PC-3 (cell line): ENCODE measurements at regions not wholly inside any gene's neighbourhood (a gene's known extent, or its start where the extent isn't known, plus 50 kb on each side); places are given as distances from the start of the nearest gene placed in this dataset.

Experiments
- ATAC-seq: fragments of 200-7000 bp; cut with Tn5 transposase; 2 replicates; pipeline ENCODE4 v1.9.1; 2020; ENCODE audit warnings: mild to moderate bottlenecking, moderate library complexity
- BruUV-seq: library from RNA; stranded (reverse); fragments of 400-500 nt; replicated peaks from 2 replicates; lab custom pipeline; 2021; lab: Mats Ljungman, UMichigan
- CTCF ChIA-PET: fragments of 300-600 bp; sonication (Branson Sonifier 250); formaldehyde crosslinking; loops from one replicate; lab custom pipeline; 2022; ENCODE audit warnings: antibody characterized with exemption; lab: Charles Lee
- POLR2A ChIA-PET: fragments of 300-600 bp; sonication (Branson Sonifier 250); formaldehyde crosslinking; loops from one replicate; lab custom pipeline; 2022; ENCODE audit warnings: antibody characterized with exemption; ENCODE audit not compliant: unreplicated experiment; lab: Charles Lee
- DNase-seq: peaks from one replicate; pipeline ENCODE4 v3.0.0-alpha.2; 2015
- H2AFZ ChIP-seq: fragments of 300-600 bp; sonication (generic); 2 replicates; pipeline ENCODE4 v1.6.0; 2016; ENCODE audit warnings: antibody characterized with exemption, low read length
- H3F3A ChIP-seq: fragments of 300-600 bp; sonication (generic); one replicate; pipeline ENCODE4 v1.6.0; 2017; ENCODE audit warnings: antibody characterized with exemption, low read length, control low read depth, mild to moderate bottlenecking; ENCODE audit not compliant: unreplicated experiment
- H3K27ac ChIP-seq: fragments of 300-600 bp; sonication (generic); 2 replicates; pipeline ENCODE4 v1.5.1; 2016; ENCODE audit warnings: mild to moderate bottlenecking, low read length
- H3K27me3 ChIP-seq: fragments of 300-600 bp; sonication (generic); 2 replicates; pipeline ENCODE4 v1.6.1; 2016; ENCODE audit warnings: low read length, mixed read lengths
- H3K36me3 ChIP-seq: fragments of 300-600 bp; sonication (generic); 2 replicates; pipeline ENCODE4 v1.6.1; 2016; ENCODE audit warnings: low read depth, mixed run types, low read length, mixed read lengths
- H3K4me1 ChIP-seq: fragments of 300-600 bp; sonication (generic); 2 replicates; pipeline ENCODE4 v1.5.1; 2016; ENCODE audit warnings: low read length; ENCODE audit not compliant: insufficient read depth
- H3K4me2 ChIP-seq: fragments of 300-600 bp; sonication (generic); 2 replicates; pipeline ENCODE4 v1.6.0; 2016; ENCODE audit warnings: low read length
- H3K4me3 ChIP-seq: fragments of 300-600 bp; sonication (generic); 2 replicates; pipeline ENCODE4 v1.5.1; 2016; ENCODE audit warnings: mild to moderate bottlenecking, low read length, mixed read lengths
- H3K79me2 ChIP-seq: fragments of 300-600 bp; sonication (generic); 2 replicates; pipeline ENCODE4 v1.6.1; 2017; ENCODE audit warnings: low read length, mixed read lengths
- H3K9ac ChIP-seq: fragments of 300-600 bp; sonication (generic); 2 replicates; pipeline ENCODE4 v1.6.0; 2016; ENCODE audit warnings: mild to moderate bottlenecking, low read length
- H3K9me2 ChIP-seq: fragments of 300-600 bp; sonication (generic); replicated peaks from 2 replicates; pipeline ENCODE4 v1.6.1; 2016; ENCODE audit warnings: mixed run types, low read length, mixed read lengths
- H3K9me3 ChIP-seq: fragments of 300-600 bp; sonication (generic); 2 replicates; pipeline ENCODE4 v1.6.1; 2016; ENCODE audit warnings: low read length, mixed read lengths
- H4K20me1 ChIP-seq: fragments of 300-600 bp; sonication (generic); 2 replicates; pipeline ENCODE4 v1.6.1; 2016; ENCODE audit warnings: low read length, mixed read lengths
- EZH2 ChIP-seq: fragments of 300-600 bp; sonication (generic); IDR thresholded peaks from one replicate; pipeline ENCODE4 v1.6.1; 2017; ENCODE audit warnings: antibody characterized with exemption, mild to moderate bottlenecking, low read length; ENCODE audit not compliant: unreplicated experiment
- EZH2phosphoT487 ChIP-seq: fragments of 300-600 bp; sonication (generic); IDR thresholded peaks from 2 replicates; pipeline ENCODE4 v1.6.1; 2018; ENCODE audit warnings: mild to moderate bottlenecking, antibody characterized with exemption, low read length, borderline replicate concordance
- intact Hi-C: fragments of 100-400 bp; cut with micrococcal nuclease; formaldehyde crosslinking; loops from 2 replicates; pipeline ENCODE4 v1.9.0; 2023
- TF ChIP-seq, protein P1 (sequence below): fragments of 300-600 bp; sonication (generic); conservative IDR thresholded peaks from 2 replicates; pipeline ENCODE4 v1.5.1; 2017; ENCODE audit warnings: antibody characterized with exemption, low read depth, mild to moderate bottlenecking, low read length

DNA sequence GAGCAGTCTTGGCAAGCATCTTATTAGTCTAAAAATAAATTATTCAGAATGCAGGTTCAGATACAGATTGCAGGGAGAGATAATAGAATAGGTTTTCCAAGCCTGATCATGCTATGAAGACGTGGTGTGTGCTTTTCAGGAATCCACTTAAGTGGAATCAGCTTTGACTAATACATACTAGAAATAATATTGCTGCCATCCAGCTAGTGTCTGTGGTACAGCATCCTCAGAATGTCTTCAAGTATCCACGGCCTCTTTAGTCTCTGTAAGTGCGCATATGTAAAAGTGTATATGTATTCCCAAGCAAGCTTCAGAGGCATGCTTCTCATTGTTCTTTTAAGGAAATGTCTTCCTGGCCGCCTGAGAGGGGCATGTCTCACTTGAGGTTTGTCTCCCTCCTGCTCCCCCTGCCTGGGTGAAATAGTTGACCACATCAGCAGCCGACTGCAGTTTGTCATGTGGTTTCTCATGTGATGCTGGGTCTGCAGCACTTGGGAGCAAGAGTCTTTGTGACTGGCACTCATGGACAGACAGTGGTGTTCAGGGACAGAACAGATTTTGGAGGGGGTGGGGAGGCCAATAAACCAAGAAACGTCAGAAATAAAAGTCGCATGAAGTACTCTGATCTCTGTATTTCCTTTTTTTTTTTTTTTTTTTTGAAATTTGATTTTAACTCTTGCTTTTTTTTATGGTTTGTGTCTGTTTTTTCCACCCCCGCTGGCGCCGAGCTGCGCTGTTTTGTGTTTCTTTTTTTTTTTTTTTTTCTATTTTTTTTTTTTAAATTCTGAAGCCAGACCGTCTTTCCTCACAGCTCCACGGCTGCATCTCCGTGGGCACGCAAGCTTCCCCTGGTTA is 150.8 kb downstream of the PRL start:
- TF ChIP-seq, protein P1, sequence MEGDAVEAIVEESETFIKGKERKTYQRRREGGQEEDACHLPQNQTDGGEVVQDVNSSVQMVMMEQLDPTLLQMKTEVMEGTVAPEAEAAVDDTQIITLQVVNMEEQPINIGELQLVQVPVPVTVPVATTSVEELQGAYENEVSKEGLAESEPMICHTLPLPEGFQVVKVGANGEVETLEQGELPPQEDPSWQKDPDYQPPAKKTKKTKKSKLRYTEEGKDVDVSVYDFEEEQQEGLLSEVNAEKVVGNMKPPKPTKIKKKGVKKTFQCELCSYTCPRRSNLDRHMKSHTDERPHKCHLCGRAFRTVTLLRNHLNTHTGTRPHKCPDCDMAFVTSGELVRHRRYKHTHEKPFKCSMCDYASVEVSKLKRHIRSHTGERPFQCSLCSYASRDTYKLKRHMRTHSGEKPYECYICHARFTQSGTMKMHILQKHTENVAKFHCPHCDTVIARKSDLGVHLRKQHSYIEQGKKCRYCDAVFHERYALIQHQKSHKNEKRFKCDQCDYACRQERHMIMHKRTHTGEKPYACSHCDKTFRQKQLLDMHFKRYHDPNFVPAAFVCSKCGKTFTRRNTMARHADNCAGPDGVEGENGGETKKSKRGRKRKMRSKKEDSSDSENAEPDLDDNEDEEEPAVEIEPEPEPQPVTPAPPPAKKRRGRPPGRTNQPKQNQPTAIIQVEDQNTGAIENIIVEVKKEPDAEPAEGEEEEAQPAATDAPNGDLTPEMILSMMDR = no peak
- ATAC-seq (no peak), DNase-seq (no peak)
- H3K4me2 ChIP-seq = no peak overlapping the region
- H4K20me1 ChIP-seq = no peaks in the 10 kb centered on the region
- H3K4me1 ChIP-seq = peaks cover 10% of the 10 kb centered on the region
- H3K9me2 ChIP-seq = no peaks in the 10 kb centered on the region
- H3K36me3 ChIP-seq = no peaks in the 10 kb centered on the region
- intact Hi-C loops = loop anchor here (10.0 kb wide), 3 partner anchors 201 to 551 kb away; partner anchors contain the start of gene SOX4
- no peak overlapping the region for H3K4me3 ChIP-seq
- BruUV-seq = no TSS peak
- no peak overlapping the region for H3K9ac ChIP-seq
- no peaks in the 10 kb centered on the region for H3K9me3 ChIP-seq
- H3K27me3 ChIP-seq = no peaks in the 10 kb centered on the region
- ChIA-PET CTCF (no interaction called here), POLR2A (no interaction called here)
- no peak overlapping the region for H2AFZ ChIP-seq
- no peak overlapping the region for H3K27ac ChIP-seq
- no peaks in the 10 kb centered on the region for H3F3A ChIP-seq
- H3K79me2 ChIP-seq = no peaks in the 10 kb centered on the region

DNA sequence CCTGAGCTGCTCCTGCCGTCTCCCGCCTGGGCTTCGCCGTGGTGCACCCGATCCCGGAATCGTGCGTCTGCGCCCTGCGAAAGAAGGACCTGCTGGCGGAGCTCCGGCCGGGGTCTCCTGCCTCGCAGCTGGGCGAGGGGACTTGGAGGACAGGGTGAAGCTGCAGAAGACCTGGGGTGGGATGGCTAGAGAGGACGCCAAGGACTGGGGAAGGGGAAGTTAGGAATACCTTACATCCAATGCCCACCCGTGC is 150.2 kb downstream of the PRL start:
- Histone ChIP-seq H3F3A (no peaks in the 10 kb centered on the region), H4K20me1 (no peaks in the 10 kb centered on the region), H3K4me3 (no peak overlapping the region), H3K9ac (no peak overlapping the region), H3K9me2 (no peaks in the 10 kb centered on the region), H3K36me3 (no peaks in the 10 kb centered on the region), H2AFZ (no peak overlapping the region), H3K4me2 (no peak overlapping the region), H3K9me3 (no peaks in the 10 kb centered on the region), H3K4me1 (peaks cover 6% of the 10 kb centered on the region), H3K27ac (no peak overlapping the region), H3K79me2 (no peaks in the 10 kb centered on the region), H3K27me3 (no peaks in the 10 kb centered on the region)
- ATAC-seq (no peak), DNase-seq (no peak)
- ChIA-PET CTCF (no interaction called here), POLR2A (no interaction called here)
- intact Hi-C loops = loop anchor here (10.0 kb wide), 3 partner anchors 202 to 552 kb away; partner anchors contain the start of gene SOX4
- no TSS peak for BruUV-seq
- no peak for TF ChIP-seq EZH2phosphoT487
- TF ChIP-seq, protein P1 = no peak
- no peak for TF ChIP-seq EZH2

GRCh38 chr6:22146931-22147701 is 149.7 kb downstream of the PRL start:
- BruUV-seq = no TSS peak
- H3F3A ChIP-seq = no peaks in the 10 kb centered on the region
- no peak overlapping the region for H3K4me3 ChIP-seq
- no peaks in the 10 kb centered on the region for H3K79me2 ChIP-seq
- H3K27ac ChIP-seq = no peak overlapping the region
- no peaks in the 10 kb centered on the region for H3K36me3 ChIP-seq
- ChIA-PET CTCF (no interaction called here), POLR2A (no interaction called here)
- no peaks in the 10 kb centered on the region for H3K27me3 ChIP-seq
- H3K4me1 ChIP-seq = peaks cover 1% of the 10 kb centered on the region
- ATAC-seq (no peak), DNase-seq (no peak)
- no peak overlapping the region for H3K4me2 ChIP-seq
- no peaks in the 10 kb centered on the region for H4K20me1 ChIP-seq
- intact Hi-C loops = loop anchor here (10.0 kb wide), 3 partner anchors 202 to 552 kb away; partner anchors contain the start of gene SOX4
- H2AFZ ChIP-seq = no peak overlapping the region
- TF ChIP-seq, protein P1 = no peak
- TF ChIP-seq EZH2 (no peak), EZH2phosphoT487 (no peak)
- no peaks in the 10 kb centered on the region for H3K9me2 ChIP-seq
- H3K9ac ChIP-seq = no peak overlapping the region
- H3K9me3 ChIP-seq = no peaks in the 10 kb centered on the region
